Calu3 (cell line): ENCODE measurements at regions not wholly inside any gene's neighbourhood (a gene's known extent, or its start where the extent isn't known, plus 50 kb on each side); places are given as distances from the start of the nearest gene placed in this dataset.

ENCODE experiments used
- BruUV-seq: library from RNA; stranded (reverse); fragments of 400-500 nt; replicated peaks from 2 replicates; lab custom pipeline; 2021; lab: Mats Ljungman, UMichigan
- CTCF ChIA-PET: fragments of 300-600 bp; sonication (Branson Sonifier 250); formaldehyde crosslinking; loops from one replicate; lab custom pipeline; 2022; ENCODE audit warnings: antibody characterized with exemption; lab: Charles Lee
- DNase-seq: peaks from one replicate; pipeline ENCODE4 v3.0.0; 2022
- H3K27ac Mint-ChIP-seq: one replicate; pipeline ENCODE4 v1.8.0; 2022; ENCODE audit warnings: mixed read lengths; ENCODE audit not compliant: unreplicated experiment
- H3K27me3 Mint-ChIP-seq: one replicate; pipeline ENCODE4 v1.8.0; 2022; ENCODE audit warnings: mixed read lengths; ENCODE audit not compliant: unreplicated experiment
- H3K36me3 Mint-ChIP-seq: one replicate; pipeline ENCODE4 v1.8.0; 2022; ENCODE audit warnings: mild to moderate bottlenecking, moderate library complexity, mixed read lengths; ENCODE audit not compliant: insufficient read depth, unreplicated experiment
- H3K4me1 Mint-ChIP-seq: one replicate; pipeline ENCODE4 v1.8.0; 2022; ENCODE audit warnings: mild to moderate bottlenecking, low read depth, mixed read lengths; ENCODE audit not compliant: unreplicated experiment
- H3K4me3 Mint-ChIP-seq: one replicate; pipeline ENCODE4 v1.8.0; 2022; ENCODE audit warnings: mild to moderate bottlenecking, low read depth, moderate library complexity, mixed read lengths; ENCODE audit not compliant: unreplicated experiment
- H3K9me3 Mint-ChIP-seq: one replicate; pipeline ENCODE4 v1.8.0; 2022; ENCODE audit warnings: low read depth, mixed read lengths; ENCODE audit not compliant: unreplicated experiment
- intact Hi-C: fragments of 100-400 bp; cut with micrococcal nuclease; formaldehyde crosslinking; loops from one replicate; pipeline ENCODE4 v1.10.0; 2022; ENCODE audit not compliant: unreplicated experiment
- TF ChIP-seq, protein P1 (sequence below): fragments of 200-600 bp; IDR thresholded peaks from one replicate; pipeline ENCODE4 v1.8.0; 2022; ENCODE audit warnings: antibody characterized with exemption; ENCODE audit not compliant: unreplicated experiment

DNA sequence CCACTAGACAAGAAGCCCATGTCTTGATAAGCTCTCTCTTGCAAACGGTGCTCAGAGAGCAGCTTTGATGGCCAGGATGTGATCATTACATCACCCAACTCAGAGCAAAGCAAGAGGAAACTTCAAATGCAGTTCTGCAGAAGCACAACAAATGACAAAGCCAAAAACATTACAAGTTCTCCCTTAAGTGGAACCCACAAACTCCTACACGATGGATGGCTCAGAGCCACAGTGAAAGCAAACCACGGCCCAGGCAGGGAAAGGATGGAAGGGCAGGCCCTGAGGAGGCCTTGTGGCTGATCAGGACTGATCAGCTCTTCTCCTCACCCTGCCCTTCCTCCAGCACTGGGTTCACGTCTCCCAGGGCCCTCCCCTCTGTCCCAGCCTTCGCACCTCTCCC is 326.4 kb downstream of the EIPR1 start:
- H3K36me3 Mint-ChIP-seq, result no peaks in the 10 kb centered on the region
- peaks cover 2% of the 10 kb centered on the region for H3K9me3 Mint-ChIP-seq
- H3K27me3 Mint-ChIP-seq, result no peaks in the 10 kb centered on the region
- H3K4me1 Mint-ChIP-seq, result no peaks in the 10 kb centered on the region
- intact Hi-C loops, result no loop called here
- no peak for DNase-seq
- BruUV-seq, result no TSS peak
- CTCF ChIA-PET, result no interaction called here
- H3K27ac Mint-ChIP-seq, result no peak overlapping the region
- H3K4me3 Mint-ChIP-seq, result no peak overlapping the region
- TF ChIP-seq, protein P1, sequence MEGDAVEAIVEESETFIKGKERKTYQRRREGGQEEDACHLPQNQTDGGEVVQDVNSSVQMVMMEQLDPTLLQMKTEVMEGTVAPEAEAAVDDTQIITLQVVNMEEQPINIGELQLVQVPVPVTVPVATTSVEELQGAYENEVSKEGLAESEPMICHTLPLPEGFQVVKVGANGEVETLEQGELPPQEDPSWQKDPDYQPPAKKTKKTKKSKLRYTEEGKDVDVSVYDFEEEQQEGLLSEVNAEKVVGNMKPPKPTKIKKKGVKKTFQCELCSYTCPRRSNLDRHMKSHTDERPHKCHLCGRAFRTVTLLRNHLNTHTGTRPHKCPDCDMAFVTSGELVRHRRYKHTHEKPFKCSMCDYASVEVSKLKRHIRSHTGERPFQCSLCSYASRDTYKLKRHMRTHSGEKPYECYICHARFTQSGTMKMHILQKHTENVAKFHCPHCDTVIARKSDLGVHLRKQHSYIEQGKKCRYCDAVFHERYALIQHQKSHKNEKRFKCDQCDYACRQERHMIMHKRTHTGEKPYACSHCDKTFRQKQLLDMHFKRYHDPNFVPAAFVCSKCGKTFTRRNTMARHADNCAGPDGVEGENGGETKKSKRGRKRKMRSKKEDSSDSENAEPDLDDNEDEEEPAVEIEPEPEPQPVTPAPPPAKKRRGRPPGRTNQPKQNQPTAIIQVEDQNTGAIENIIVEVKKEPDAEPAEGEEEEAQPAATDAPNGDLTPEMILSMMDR, result no peak

DNA sequence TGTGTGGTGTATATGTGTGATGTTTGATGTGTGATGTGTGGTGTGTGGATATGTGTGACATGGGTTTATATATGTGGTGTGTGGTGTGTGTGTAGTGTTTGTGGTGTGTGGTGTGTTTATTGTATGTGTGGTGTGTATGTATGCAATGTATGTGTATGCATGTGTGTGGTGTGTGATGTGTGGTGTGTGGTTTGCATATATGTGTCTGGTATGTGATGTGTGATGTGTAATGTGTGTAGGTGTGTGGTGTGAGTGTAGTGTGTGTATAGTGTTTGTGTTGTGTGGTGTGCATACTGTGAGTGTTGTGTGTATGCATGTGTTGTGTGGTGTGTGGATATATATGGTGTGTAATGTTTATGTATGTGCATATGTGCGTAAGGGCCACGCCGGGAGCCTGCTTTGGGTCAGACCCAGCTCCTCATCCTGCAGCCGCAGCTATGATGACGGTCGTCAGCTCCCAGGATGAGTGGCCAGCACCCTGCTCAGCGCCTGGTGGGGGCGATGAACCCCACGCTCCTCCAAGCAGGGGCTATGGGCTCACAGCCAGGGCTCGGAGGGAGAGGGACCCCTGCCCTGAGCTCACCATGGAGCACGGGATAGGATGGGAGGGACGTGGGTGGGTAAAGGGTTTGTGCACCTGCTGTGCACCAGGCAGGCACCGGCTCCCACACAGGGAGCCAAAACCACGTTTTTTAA is 331.3 kb downstream of the EIPR1 start:
- no TSS peak for BruUV-seq

DNA sequence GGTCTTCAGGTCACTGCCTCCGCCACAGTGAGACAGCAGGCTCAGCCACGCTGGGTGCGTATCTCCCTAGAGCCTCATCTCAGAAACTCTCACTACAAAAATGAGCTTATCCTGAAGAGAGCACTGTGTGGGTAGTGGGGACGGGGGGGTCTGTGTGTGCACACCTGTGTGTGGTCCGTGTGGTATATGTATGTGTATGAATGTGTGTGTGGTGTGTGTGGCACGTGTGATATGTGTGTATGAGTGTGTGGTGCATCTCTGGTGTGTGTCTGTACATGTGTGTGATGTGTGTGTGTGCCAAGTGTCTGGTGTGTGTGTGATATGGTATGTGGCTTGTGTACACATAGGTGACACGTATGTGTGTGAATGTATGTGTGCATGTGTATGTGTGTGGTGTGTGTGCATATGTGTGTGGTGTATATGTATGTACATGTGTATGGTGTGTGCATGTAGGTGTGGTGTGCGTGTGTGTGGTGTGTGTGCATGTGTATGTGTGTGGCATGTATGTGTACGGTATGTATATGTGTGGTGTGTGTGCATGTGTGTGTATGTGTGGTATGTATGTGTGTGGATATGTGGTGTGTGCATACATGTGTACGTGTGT is 332.2 kb downstream of the EIPR1 start:
- Mint-ChIP-seq H3K4me3 (no peak overlapping the region), H3K9me3 (peaks cover 9% of the 10 kb centered on the region), H3K27ac (no peak overlapping the region), H3K36me3 (no peaks in the 10 kb centered on the region), H3K27me3 (no peaks in the 10 kb centered on the region), H3K4me1 (no peaks in the 10 kb centered on the region)
- intact Hi-C loops, result no loop called here
- TF ChIP-seq, protein P1, result no peak
- CTCF ChIA-PET, result no interaction called here
- DNase-seq, result no peak
- no TSS peak for BruUV-seq

More for the DNA sequence above, 331.3 kb downstream of the EIPR1 start:
- no peaks in the 10 kb centered on the region for H3K4me1 Mint-ChIP-seq
- TF ChIP-seq, protein P1, result no peak
- no peak overlapping the region for H3K4me3 Mint-ChIP-seq
- H3K27me3 Mint-ChIP-seq, result no peaks in the 10 kb centered on the region
- peaks cover 9% of the 10 kb centered on the region for H3K9me3 Mint-ChIP-seq
- intact Hi-C loops, result no loop called here
- H3K27ac Mint-ChIP-seq, result no peak overlapping the region
- no peaks in the 10 kb centered on the region for H3K36me3 Mint-ChIP-seq
- CTCF ChIA-PET, result no interaction called here
- no peak for DNase-seq

DNA sequence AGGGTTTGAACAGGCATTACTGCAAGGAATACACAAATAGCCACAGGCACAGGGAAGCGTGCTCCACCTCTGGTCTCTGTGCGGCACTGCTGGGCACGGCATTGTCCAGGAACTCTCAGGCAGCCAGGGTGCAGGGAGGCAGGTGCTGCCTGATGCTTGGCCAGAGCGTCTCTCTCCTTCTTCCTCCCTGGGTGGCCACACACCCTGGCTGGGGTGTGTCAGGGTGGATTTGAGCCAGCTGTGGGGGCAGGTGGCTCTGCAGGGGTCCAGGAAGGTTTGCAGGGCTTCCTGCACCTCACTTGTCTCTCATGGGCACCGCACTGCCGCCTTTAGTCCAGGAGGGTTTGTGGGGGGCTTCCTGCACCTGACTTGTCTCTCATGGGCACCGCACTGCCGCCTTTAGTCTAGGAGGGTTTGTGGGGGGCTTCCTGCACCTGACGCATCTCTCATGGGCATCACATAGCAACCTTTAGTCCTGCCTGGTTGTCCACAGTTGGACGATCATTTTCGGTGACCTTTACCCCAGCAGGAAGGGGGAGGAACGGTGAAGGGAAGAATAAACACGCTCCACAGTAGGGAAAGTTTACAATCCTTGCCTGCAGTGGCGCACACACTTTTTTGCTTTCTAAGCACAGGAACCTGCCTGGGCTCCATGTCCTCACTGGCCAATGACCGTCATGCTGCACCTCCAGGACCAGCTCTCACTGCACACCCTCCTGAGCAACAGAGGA is 332.9 kb downstream of the EIPR1 start:
- Mint-ChIP-seq H3K27me3 (no peaks in the 10 kb centered on the region), H3K9me3 (peaks cover 12% of the 10 kb centered on the region), H3K4me1 (no peaks in the 10 kb centered on the region), H3K4me3 (no peak overlapping the region), H3K36me3 (no peaks in the 10 kb centered on the region), H3K27ac (no peak overlapping the region)
- no TSS peak for BruUV-seq
- CTCF ChIA-PET, result no interaction called here
- TF ChIP-seq, protein P1, result no peak
- intact Hi-C loops, result no loop called here
- DNase-seq, result no peak
